ENCODE measurements at regions not wholly inside any gene's neighbourhood (a gene's known extent, or its start where the extent isn't known, plus 50 kb on each side); places are given as distances from the start of the nearest gene placed in this dataset.

GRCh38 chr1:172960454-172961208 lies 90.1 kb downstream of the TNFSF18 start:
- DNase-seq (ENCODE audit: low read depth, low spot score) = no peak
- Histone ChIP-seq H4K20me1 (ENCODE audit: insufficient read depth) (no peaks in the 10 kb centered on the region), H3K4me1 (ENCODE audit: control insufficient read depth in 1 of 2, insufficient read depth in 2 of 2, low read length in 2 of 2) (no peaks in the 10 kb centered on the region; a peak in 1 of 4 replicates), H2AFZ (ENCODE audit: low read depth, low read length, poor library complexity, severe bottlenecking) (no peak overlapping the region), H3K27ac (ENCODE audit: low read depth, low read length) (no peak overlapping the region), H3K27me3 (ENCODE audit: insufficient read depth, low read length) (no peaks in the 10 kb centered on the region), H3K36me3 (ENCODE audit: control insufficient read depth in 1 of 2, insufficient read depth in 2 of 2, low read length in 2 of 2) (no peaks in the 10 kb centered on the region), H3K9ac (ENCODE audit: low read length) (no peak overlapping the region), H3K4me3 (replicated peaks in 1 of 2; ENCODE audit: low read depth in 1 of 2, low read length in 2 of 2) (no peak overlapping the region), H3K79me2 (ENCODE audit: insufficient read depth, low read length) (no peaks in the 10 kb centered on the region), H3K4me2 (ENCODE audit: low read length) (no peak overlapping the region), H3K9me2 (ENCODE audit: insufficient read depth) (no peaks in the 10 kb centered on the region), H3K9me3 (ENCODE audit: control insufficient read depth in 1 of 2, insufficient read depth in 1 of 2, low read depth in 1 of 2, low read length in 2 of 2) (peaks cover 0 to 4% of the 10 kb centered on the region in 2 experiments; a peak in 1 of 4 replicates)
- intact Hi-C loops (cut with micrococcal nuclease) = no loop called here
- no peak for ATAC-seq
- ChIA-PET POLR2A (no interaction called here), CTCF (no interaction called here), RAD21 (ENCODE audit: low non-redundant PET in 1 of 2, low total read pairs in 2 of 2, uncharacterized antibody in 2 of 2, unreplicated experiment in 2 of 2) (no interaction called here)
- no TSS peak for BruUV-seq (replicated peaks)
- TF ChIP-seq ATF3 (IDR thresholded peaks at IDR 0.05) (no peak), EGR1 (IDR thresholded peaks at IDR 0.05; ENCODE audit: low read depth) (no peak), ZNF274 (IDR thresholded peaks at IDR 0.05; ENCODE audit: low read depth, low read length) (no peak), CBX3 (IDR thresholded peaks at IDR 0.05; ENCODE audit: low read depth) (no peak), CEBPB (IDR thresholded peaks at IDR 0.05; ENCODE audit: low read depth) (no peak), EZH2 (IDR thresholded peaks at IDR 0.05) (no peak), JUND (IDR thresholded peaks at IDR 0.05) (no peak), ZBTB33 (IDR thresholded peaks at IDR 0.05; ENCODE audit: extremely low read depth, insufficient replicate concordance, low read length) (no peak), FOSL1 (IDR thresholded peaks at IDR 0.05; ENCODE audit: low read depth) (no peak), ELF1 (IDR thresholded peaks at IDR 0.05; ENCODE audit: borderline replicate concordance, low read depth) (no peak), TCF7L2 (IDR thresholded peaks at IDR 0.05; ENCODE audit: borderline replicate concordance, extremely low read depth, insufficient read depth, insufficient read length) (no peak), SIN3A (IDR thresholded peaks at IDR 0.05; ENCODE audit: low read depth) (no peak), SP1 (IDR thresholded peaks at IDR 0.05; ENCODE audit: low read depth) (no peak), EZH2phosphoT487 (IDR thresholded peaks at IDR 0.05; ENCODE audit: borderline replicate concordance) (no peak)
- TF ChIP-seq, protein P1, sequence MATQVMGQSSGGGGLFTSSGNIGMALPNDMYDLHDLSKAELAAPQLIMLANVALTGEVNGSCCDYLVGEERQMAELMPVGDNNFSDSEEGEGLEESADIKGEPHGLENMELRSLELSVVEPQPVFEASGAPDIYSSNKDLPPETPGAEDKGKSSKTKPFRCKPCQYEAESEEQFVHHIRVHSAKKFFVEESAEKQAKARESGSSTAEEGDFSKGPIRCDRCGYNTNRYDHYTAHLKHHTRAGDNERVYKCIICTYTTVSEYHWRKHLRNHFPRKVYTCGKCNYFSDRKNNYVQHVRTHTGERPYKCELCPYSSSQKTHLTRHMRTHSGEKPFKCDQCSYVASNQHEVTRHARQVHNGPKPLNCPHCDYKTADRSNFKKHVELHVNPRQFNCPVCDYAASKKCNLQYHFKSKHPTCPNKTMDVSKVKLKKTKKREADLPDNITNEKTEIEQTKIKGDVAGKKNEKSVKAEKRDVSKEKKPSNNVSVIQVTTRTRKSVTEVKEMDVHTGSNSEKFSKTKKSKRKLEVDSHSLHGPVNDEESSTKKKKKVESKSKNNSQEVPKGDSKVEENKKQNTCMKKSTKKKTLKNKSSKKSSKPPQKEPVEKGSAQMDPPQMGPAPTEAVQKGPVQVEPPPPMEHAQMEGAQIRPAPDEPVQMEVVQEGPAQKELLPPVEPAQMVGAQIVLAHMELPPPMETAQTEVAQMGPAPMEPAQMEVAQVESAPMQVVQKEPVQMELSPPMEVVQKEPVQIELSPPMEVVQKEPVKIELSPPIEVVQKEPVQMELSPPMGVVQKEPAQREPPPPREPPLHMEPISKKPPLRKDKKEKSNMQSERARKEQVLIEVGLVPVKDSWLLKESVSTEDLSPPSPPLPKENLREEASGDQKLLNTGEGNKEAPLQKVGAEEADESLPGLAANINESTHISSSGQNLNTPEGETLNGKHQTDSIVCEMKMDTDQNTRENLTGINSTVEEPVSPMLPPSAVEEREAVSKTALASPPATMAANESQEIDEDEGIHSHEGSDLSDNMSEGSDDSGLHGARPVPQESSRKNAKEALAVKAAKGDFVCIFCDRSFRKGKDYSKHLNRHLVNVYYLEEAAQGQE (IDR thresholded peaks at IDR 0.05; ENCODE audit: low read depth) = no peak
